GM12873 (cell line): ENCODE measurements at regions not wholly inside any gene's neighbourhood (a gene's known extent, or its start where the extent isn't known, plus 50 kb on each side); places are given as distances from the start of the nearest gene placed in this dataset.

ENCODE experiments used
- CTCF ChIP-seq: IDR thresholded peaks from 2 replicates; pipeline ENCODE4 v1.5.1; 2012; ENCODE audit warnings: low read depth, mild to moderate bottlenecking, moderate library complexity, low read length, control low read depth; ENCODE audit not compliant: insufficient read depth; ENCODE audit errors: missing control alignments

GRCh38 chr12:75932241-75932640 is 99.3 kb downstream of the PHLDA1 start:
- no peak for TF ChIP-seq CTCF

GRCh38 chr12:75923964-75924666 is 107.5 kb downstream of the PHLDA1 start:
- no peak for TF ChIP-seq CTCF

- TF ChIP-seq CTCF, result no peak
Measured at GRCh38 chr12:75922944-75923642, 108.5 kb downstream of the PHLDA1 start.

- TF ChIP-seq CTCF, result no peak
Measured at GRCh38 chr12:75921622-75922289, 109.8 kb downstream of the PHLDA1 start.

GRCh38 chr12:75917715-75918114 is 113.9 kb downstream of the PHLDA1 start:
- TF ChIP-seq CTCF, result no peak

GRCh38 chr12:75917083-75917482 is 114.5 kb downstream of the PHLDA1 start:
- TF ChIP-seq CTCF, result no peak

- TF ChIP-seq CTCF, result no peak
Measured at GRCh38 chr12:75913502-75914351, 117.8 kb downstream of the PHLDA1 start.
